ENCODE measurements at regions not wholly inside any gene's neighbourhood (a gene's known extent, or its start where the extent isn't known, plus 50 kb on each side); places are given as distances from the start of the nearest gene placed in this dataset.

GRCh38 chr2:96431319-96431718, 73.8 kb downstream of the NEURL3 start:
- DNase-seq: no peak
- H4K20me1 ChIP-seq (ENCODE audit: insufficient read depth, low read length): no peaks in the 10 kb centered on the region
- WGBS, 2 experiments (ENCODE audit: extremely low coverage in 2 of 2, insufficient read length in 1 of 2): 100% methylated on average over 2 of the region's 6 CpGs; no CpG with 5 or more reads in 1 of the 2 experiments
- ChIA-PET CTCF (no interaction called here), POLR2A (ENCODE audit: unreplicated experiment) (no interaction called here)
- no peaks in the 10 kb centered on the region for H3K9me1 ChIP-seq (ENCODE audit: insufficient read depth, low read length)
- no peak for ATAC-seq (ENCODE audit: low read depth)
- in situ Hi-C loops (cut with MboI; ENCODE audit: low sequenced_read_pairs): no loop called here
- no peak overlapping the region for H2BK20ac ChIP-seq (ENCODE audit: low read depth, low read length)
- no peak overlapping the region for H3K4ac ChIP-seq (ENCODE audit: low read depth, low read length)
- no peak overlapping the region for H2AK5ac ChIP-seq (ENCODE audit: low read depth, low read length)
- no peak overlapping the region for H3K14ac ChIP-seq (replicated peaks; ENCODE audit: low read depth, low read length)
- no peak overlapping the region for H4K8ac ChIP-seq (ENCODE audit: low read depth in 2 of 2, low read length in 2 of 2)
- H3K79me1 ChIP-seq (ENCODE audit: low read depth in 1 of 2, low read length in 2 of 2): no peaks in the 10 kb centered on the region
- intact Hi-C loops (cut with micrococcal nuclease): no loop called here
- H3K23ac ChIP-seq (ENCODE audit: low read depth, low read length): no peak overlapping the region
- peaks cover 6% of the 10 kb centered on the region for H3K27me3 ChIP-seq (ENCODE audit: control insufficient read depth, insufficient read depth, low read length)
- no peak overlapping the region for H2BK15ac ChIP-seq (ENCODE audit: low read depth, low read length)
- H2AK9ac ChIP-seq (replicated peaks; ENCODE audit: low read depth, low read length, poor library complexity): no peak overlapping the region
- H3K4me1 ChIP-seq (ENCODE audit: control insufficient read depth, insufficient read depth, low read length): no peaks in the 10 kb centered on the region
- TF ChIP-seq RAD21 (IDR thresholded peaks at IDR 0.05; ENCODE audit: low read length) (no peak), CEBPB (IDR thresholded peaks at IDR 0.05; ENCODE audit: low read depth, low read length) (no peak), MXI1 (IDR thresholded peaks at IDR 0.05; ENCODE audit: borderline replicate concordance, low read depth, low read length) (no peak), POLR2A (IDR thresholded peaks at IDR 0.05; ENCODE audit: low read depth, low read length) (no peak), CHD1 (IDR thresholded peaks at IDR 0.05; ENCODE audit: low read depth, low read length) (no peak), MAZ (IDR thresholded peaks at IDR 0.05; ENCODE audit: borderline replicate concordance, low read depth, low read length) (no peak), RFX5 (IDR thresholded peaks at IDR 0.05; ENCODE audit: low read depth, low read length) (no peak), ELK1 (IDR thresholded peaks at IDR 0.05; ENCODE audit: borderline replicate concordance, low read depth, low read length) (no peak), BHLHE40 (IDR thresholded peaks at IDR 0.05; ENCODE audit: low read depth, low read length) (no peak), USF2 (IDR thresholded peaks at IDR 0.05; ENCODE audit: low read depth, low read length) (no peak), RCOR1 (IDR thresholded peaks at IDR 0.05; ENCODE audit: insufficient replicate concordance, low read length) (no peak), CTCF (conservative IDR thresholded peaks at IDR 0.05; ENCODE audit: low read depth, low read length) (no peak), SMC3 (IDR thresholded peaks at IDR 0.05; ENCODE audit: low read depth, low read length) (no peak)
- no peak overlapping the region for H2BK120ac ChIP-seq (ENCODE audit: low read depth, low read length)
- H3K18ac ChIP-seq (ENCODE audit: low read depth, low read length): no peak overlapping the region
- peaks cover 10% of the 10 kb centered on the region for H3K9me3 ChIP-seq (ENCODE audit: control insufficient read depth, insufficient read depth, low read length)
- no peak overlapping the region for H3K27ac ChIP-seq (ENCODE audit: insufficient read depth, low read length)
- H3K9ac ChIP-seq (ENCODE audit: low read depth, low read length): no peak overlapping the region
- H2BK5ac ChIP-seq (ENCODE audit: low read depth, low read length, poor library complexity, severe bottlenecking): no peak overlapping the region
- H4K91ac ChIP-seq (ENCODE audit: insufficient read depth, low read depth, low read length): no peak overlapping the region
- BruUV-seq (replicated peaks): no TSS peak
- dilution Hi-C loops (cut with HindIII; ENCODE audit: low sequenced_read_pairs, unreplicated experiment): no loop called here
- no peak overlapping the region for H3K4me3 ChIP-seq (ENCODE audit: insufficient read depth, low read depth, low read length)
- H4K5ac ChIP-seq (ENCODE audit: low read depth, low read length): no peak overlapping the region
- no peak overlapping the region for H3K56ac ChIP-seq (ENCODE audit: extremely low read depth, insufficient read depth, low read length)
- H3K4me2 ChIP-seq (ENCODE audit: low read depth, low read length): no peak overlapping the region
- no peak overlapping the region for H2AFZ ChIP-seq (replicated peaks; ENCODE audit: low read length, poor library complexity)
- H3K36me3 ChIP-seq (ENCODE audit: control insufficient read depth, insufficient read depth, low read length): no peaks in the 10 kb centered on the region
